A673 (cell line): ENCODE measurements at regions not wholly inside any gene's neighbourhood (a gene's known extent, or its start where the extent isn't known, plus 50 kb on each side); places are given as distances from the start of the nearest gene placed in this dataset.

Experiments used
- BruUV-seq: library from RNA; stranded (reverse); fragments of 400-500 nt; replicated peaks from 2 replicates; lab custom pipeline; 2021; lab: Mats Ljungman, UMichigan
- CTCF ChIA-PET: fragments of 300-600 bp; sonication (Branson Sonifier 250); formaldehyde crosslinking; loops from one replicate; lab custom pipeline; 2022; ENCODE audit warnings: antibody characterized with exemption; lab: Charles Lee
- POLR2A ChIA-PET: fragments of 300-600 bp; sonication (Branson Sonifier 250); formaldehyde crosslinking; loops from one replicate; lab custom pipeline; 2022; ENCODE audit warnings: antibody characterized with exemption; ENCODE audit not compliant: low non-redundant PET; lab: Charles Lee
- DNase-seq: peaks from one replicate; pipeline ENCODE4 v3.0.0-alpha.2; 2015; ENCODE audit warnings: low spot score
- H3K27ac ChIP-seq: fragments of 200-600 bp; sonication (generic); 2 replicates; pipeline ENCODE4 v1.5.1; 2016; ENCODE audit warnings: mixed run types, low read depth, mild to moderate bottlenecking, mixed read lengths, antibody characterized with exemption, low read length; ENCODE audit not compliant: poor library complexity, severe bottlenecking
- H3K27me3 ChIP-seq: fragments of 200-600 bp; sonication (generic); replicated peaks from 2 replicates; pipeline ENCODE4 v1.6.1; 2017; ENCODE audit warnings: mixed run types, low read depth, mild to moderate bottlenecking, mixed read lengths, antibody characterized with exemption, low read length; ENCODE audit not compliant: insufficient read depth, poor library complexity
- H3K36me3 ChIP-seq: fragments of 200-600 bp; sonication (generic); 2 replicates; pipeline ENCODE4 v1.6.1; 2016; ENCODE audit warnings: mixed run types, mild to moderate bottlenecking, mixed read lengths, antibody characterized with exemption, low read length; ENCODE audit not compliant: insufficient read depth, poor library complexity, severe bottlenecking
- H3K4me1 ChIP-seq: fragments of 200-600 bp; sonication (generic); 2 replicates; pipeline ENCODE4 v1.6.1; 2017; ENCODE audit warnings: mixed run types, mild to moderate bottlenecking, mixed read lengths, antibody characterized with exemption, low read length; ENCODE audit not compliant: insufficient read depth, poor library complexity, severe bottlenecking
- H3K4me3 ChIP-seq: fragments of 200-600 bp; sonication (generic); 2 replicates; pipeline ENCODE4 v1.5.1; 2016; ENCODE audit warnings: low read depth, mixed run types, mild to moderate bottlenecking, mixed read lengths, low read length; ENCODE audit not compliant: poor library complexity, severe bottlenecking
- H3K9me3 ChIP-seq: fragments of 200-600 bp; sonication (generic); 2 replicates; pipeline ENCODE4 v1.6.1; 2016; ENCODE audit warnings: mixed run types, low read depth, mild to moderate bottlenecking, mixed read lengths, antibody characterized with exemption, low read length; ENCODE audit not compliant: poor library complexity, severe bottlenecking
- EZH2 ChIP-seq: fragments of 200-600 bp; sonication (generic); IDR thresholded peaks from 2 replicates; pipeline ENCODE4 v1.6.1; 2017; ENCODE audit warnings: borderline replicate concordance, low read depth, mild to moderate bottlenecking, mixed read lengths, antibody characterized with exemption, low read length; ENCODE audit not compliant: poor library complexity, severe bottlenecking
- intact Hi-C: fragments of 100-400 bp; cut with micrococcal nuclease; formaldehyde crosslinking; loops from one replicate; pipeline ENCODE4 v1.10.0; 2022; ENCODE audit not compliant: unreplicated experiment
- TF ChIP-seq, protein P1 (sequence below): fragments of 300-800, 200-600 bp; sonication (generic); conservative IDR thresholded peaks from 2 replicates; pipeline ENCODE4 v1.5.1; 2017; ENCODE audit warnings: low read depth, mild to moderate bottlenecking, antibody characterized with exemption, low read length, moderate library complexity, mixed read lengths

- no peak overlapping the region for H3K27ac ChIP-seq
- no peaks in the 10 kb centered on the region for H3K9me3 ChIP-seq
- ChIA-PET POLR2A (no interaction called here), CTCF (no interaction called here)
- no peaks in the 10 kb centered on the region for H3K4me1 ChIP-seq
- no peak for TF ChIP-seq EZH2
- TF ChIP-seq, protein P1, sequence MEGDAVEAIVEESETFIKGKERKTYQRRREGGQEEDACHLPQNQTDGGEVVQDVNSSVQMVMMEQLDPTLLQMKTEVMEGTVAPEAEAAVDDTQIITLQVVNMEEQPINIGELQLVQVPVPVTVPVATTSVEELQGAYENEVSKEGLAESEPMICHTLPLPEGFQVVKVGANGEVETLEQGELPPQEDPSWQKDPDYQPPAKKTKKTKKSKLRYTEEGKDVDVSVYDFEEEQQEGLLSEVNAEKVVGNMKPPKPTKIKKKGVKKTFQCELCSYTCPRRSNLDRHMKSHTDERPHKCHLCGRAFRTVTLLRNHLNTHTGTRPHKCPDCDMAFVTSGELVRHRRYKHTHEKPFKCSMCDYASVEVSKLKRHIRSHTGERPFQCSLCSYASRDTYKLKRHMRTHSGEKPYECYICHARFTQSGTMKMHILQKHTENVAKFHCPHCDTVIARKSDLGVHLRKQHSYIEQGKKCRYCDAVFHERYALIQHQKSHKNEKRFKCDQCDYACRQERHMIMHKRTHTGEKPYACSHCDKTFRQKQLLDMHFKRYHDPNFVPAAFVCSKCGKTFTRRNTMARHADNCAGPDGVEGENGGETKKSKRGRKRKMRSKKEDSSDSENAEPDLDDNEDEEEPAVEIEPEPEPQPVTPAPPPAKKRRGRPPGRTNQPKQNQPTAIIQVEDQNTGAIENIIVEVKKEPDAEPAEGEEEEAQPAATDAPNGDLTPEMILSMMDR = no peak
- DNase-seq = no peak
- intact Hi-C loops = no loop called here
- no peaks in the 10 kb centered on the region for H3K36me3 ChIP-seq
- peaks cover 12% of the 10 kb centered on the region for H3K27me3 ChIP-seq
- no TSS peak for BruUV-seq
- H3K4me3 ChIP-seq = no peak overlapping the region
Measured at GRCh38 chr16:79309606-79310005, 290.9 kb downstream of the MAF start.

DNA sequence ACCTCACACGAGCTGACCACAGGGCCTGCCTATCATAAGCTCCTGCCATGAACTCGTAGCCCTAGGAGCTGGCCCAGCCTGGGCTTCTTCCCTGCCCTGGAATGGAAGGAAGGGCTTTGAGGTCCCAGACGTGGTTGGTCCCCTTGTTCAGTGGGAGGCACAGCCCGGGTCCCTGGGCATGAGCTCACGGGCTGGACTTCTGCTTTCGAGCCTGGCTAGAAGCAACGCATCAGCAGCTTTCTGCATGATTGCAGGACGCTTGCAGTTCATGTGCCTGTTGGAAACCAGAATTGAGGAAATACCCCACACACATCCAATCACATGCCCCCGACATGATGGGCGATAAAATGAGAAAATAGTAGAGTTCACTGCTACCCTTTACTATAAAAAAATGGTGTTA, 293.3 kb downstream of the MAF start:
- Histone ChIP-seq H3K27ac (no peak overlapping the region), H3K4me1 (no peaks in the 10 kb centered on the region), H3K27me3 (peaks cover 12% of the 10 kb centered on the region), H3K36me3 (no peaks in the 10 kb centered on the region), H3K4me3 (no peak overlapping the region), H3K9me3 (no peaks in the 10 kb centered on the region)
- DNase-seq = no peak
- POLR2A ChIA-PET = no interaction called here
- intact Hi-C loops = no loop called here
- no peak for TF ChIP-seq EZH2
- no TSS peak for BruUV-seq
- CTCF ChIA-PET = no interaction called here

DNA sequence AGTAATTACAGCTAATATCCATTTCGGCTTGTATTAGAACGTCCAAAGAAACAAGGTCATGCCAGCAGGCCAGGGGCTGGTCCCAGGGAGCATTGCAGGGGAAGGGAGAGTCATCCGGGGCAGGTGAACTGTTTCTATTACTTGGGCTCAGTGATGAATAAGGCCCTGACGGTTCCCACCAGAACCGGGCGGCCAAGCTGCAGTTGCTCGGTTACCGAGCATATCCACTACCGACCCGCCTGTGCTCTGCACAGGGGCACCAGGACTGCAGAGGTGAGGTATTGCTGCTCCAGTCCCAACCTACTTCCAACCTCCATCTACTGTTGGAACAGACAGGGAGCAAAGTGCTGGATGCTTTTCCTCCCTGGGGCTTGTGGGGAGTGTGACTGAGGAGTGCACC, 295.5 kb downstream of the MAF start:
- no peaks in the 10 kb centered on the region for H3K4me1 ChIP-seq
- BruUV-seq = no TSS peak
- TF ChIP-seq EZH2 = no peak
- TF ChIP-seq, protein P1 = no peak
- H3K4me3 ChIP-seq = no peak overlapping the region
- intact Hi-C loops = no loop called here
- no peaks in the 10 kb centered on the region for H3K27me3 ChIP-seq
- H3K9me3 ChIP-seq = no peaks in the 10 kb centered on the region
- no peak for DNase-seq
- ChIA-PET POLR2A (no interaction called here), CTCF (no interaction called here)
- no peaks in the 10 kb centered on the region for H3K36me3 ChIP-seq
- no peak overlapping the region for H3K27ac ChIP-seq

- no peak for TF ChIP-seq EZH2
- Histone ChIP-seq H3K4me3 (no peak overlapping the region), H3K27me3 (no peaks in the 10 kb centered on the region), H3K9me3 (no peaks in the 10 kb centered on the region), H3K4me1 (no peaks in the 10 kb centered on the region), H3K36me3 (no peaks in the 10 kb centered on the region), H3K27ac (no peak overlapping the region)
- DNase-seq = no peak
- intact Hi-C loops = no loop called here
- ChIA-PET CTCF (interaction anchor here (0.5 kb wide), 1 partner anchor 17 kb away, joined by 3 read pairs; no protein-coding TSS in a partner anchor), POLR2A (no interaction called here)
- no TSS peak for BruUV-seq
Measured at GRCh38 chr16:79303959-79304387, 296.6 kb downstream of the MAF start.
